HT-29 (cell line): ENCODE measurements at regions not wholly inside any gene's neighbourhood (a gene's known extent, or its start where the extent isn't known, plus 50 kb on each side); places are given as distances from the start of the nearest gene placed in this dataset.

Experiments
- DNase-seq: peaks from one replicate; pipeline ENCODE4 v3.0.0-alpha.2; 2015; ENCODE audit warnings: low spot score

DNA sequence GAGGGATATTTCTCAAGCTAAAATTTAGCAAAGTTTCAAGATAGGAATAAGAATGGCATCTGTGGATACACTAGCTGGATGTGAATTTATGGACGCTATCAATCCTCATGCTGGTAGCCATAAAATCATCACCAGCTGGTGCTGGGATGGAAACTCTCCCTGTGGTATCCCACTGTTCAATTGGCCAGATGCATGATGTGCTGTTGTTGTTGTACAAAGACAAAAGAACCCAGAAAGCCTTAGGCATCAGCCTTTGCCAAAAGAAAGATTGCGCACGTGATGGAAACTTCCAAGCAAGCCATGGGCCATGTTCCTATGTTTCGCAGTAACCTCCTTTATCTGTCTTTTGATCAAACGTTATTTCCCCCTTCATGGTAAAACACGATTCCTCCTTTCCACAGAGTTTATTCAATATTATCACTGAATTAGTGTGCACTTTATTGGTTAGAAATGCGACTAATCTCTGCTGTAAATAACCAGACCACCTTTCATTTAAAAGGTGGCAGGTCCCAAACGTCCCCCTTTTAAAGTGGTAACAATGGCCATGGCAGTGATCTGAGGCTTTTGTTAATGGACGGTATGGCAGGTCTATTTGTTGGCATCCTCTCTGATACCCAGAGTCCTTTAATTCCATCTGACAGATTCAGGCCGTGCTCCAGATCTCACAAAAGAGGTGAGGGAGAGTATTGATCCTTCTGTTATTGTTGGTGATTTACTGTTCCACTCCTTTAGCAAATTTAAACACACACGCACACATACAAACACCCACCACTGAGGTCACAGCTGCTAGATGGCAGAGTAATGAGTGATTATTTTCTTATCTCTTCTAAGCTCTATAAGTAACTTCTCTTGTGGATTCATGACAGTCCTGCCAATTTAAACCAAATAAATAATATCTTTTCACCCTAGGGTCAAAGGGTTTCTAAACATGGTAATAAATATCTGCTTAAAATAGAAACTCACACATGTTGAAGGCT lies 291.2 kb upstream of the KCNMB2 start:
- no peak for DNase-seq

DNA sequence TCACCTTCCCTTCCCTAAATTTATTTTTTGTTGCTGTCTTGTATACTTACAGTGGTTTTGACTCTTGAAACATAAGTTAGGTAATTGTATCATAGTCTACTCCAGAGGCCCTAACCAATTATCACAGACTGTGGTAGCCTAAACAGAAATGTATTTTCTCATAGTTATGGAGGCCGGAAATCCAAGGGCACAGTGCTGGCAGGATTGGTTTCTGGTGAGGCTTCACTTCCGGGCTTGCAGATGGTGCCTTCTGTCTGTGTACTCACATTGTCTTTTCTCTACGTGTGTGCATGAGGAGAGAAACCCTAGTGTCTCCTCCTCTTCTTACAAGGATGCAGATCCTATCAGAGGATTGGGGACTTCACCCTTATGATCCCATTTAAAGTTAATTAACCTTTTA lies 290.2 kb upstream of the KCNMB2 start:
- no peak for DNase-seq

DNA sequence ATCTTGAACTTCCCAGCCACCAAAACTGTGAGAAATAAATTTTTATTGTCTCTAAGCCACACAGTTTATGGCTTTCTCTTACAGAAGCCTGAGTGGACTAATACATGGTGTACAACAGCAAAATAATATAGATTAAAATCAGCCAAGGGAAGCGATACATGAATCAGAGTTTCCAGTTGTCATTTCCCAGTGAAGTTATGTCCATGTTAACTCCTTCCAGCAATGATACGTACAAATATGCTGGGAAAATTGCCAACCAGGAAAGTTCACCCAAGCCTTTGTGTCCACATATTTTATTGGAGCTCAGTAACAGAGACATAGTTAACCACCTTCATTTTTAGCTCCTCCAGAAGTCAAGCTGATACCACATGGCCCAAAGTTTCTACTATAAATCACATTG lies 280.9 kb upstream of the KCNMB2 start:
- peak; percentile 35 for DNase-seq

DNA sequence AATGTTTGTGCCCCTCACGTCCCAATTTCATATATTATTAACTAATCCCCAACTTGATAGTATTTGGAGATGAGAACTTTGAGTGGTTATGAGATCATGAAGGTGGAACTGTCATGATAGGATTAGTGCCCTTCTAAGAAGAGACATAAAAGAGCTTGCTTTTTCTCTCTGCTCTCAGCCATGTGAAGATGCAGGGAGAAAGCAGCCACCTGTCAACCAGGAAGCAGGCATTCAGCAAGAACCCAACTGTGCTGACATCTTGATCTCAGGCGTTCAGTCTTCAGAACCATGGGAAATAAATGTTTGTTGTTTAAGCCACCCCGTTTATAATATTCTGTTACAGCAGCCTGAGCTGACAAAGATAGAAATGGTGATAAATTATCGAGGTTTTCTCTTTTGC lies 278.7 kb upstream of the KCNMB2 start:
- DNase-seq: no peak

DNA sequence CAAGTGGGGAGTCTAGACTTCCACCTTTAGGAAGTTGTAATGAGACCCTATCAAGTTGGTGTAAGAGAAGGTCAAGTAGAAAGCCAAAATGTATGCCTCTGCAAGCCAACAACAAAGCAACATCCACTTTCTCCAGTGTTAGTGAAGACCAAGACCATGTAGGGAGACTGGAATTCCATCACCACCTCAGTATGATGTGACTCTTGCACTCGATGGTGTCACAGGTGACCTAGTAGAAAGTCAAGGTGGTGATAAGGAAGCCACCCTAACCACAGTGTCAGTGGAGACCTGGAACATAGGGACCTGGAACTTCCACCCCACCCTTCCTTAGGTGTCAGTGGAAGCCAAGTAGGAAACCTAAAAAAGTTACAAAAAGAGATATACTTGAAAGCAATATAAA lies 278.1 kb upstream of the KCNMB2 start:
- DNase-seq: no peak

DNA sequence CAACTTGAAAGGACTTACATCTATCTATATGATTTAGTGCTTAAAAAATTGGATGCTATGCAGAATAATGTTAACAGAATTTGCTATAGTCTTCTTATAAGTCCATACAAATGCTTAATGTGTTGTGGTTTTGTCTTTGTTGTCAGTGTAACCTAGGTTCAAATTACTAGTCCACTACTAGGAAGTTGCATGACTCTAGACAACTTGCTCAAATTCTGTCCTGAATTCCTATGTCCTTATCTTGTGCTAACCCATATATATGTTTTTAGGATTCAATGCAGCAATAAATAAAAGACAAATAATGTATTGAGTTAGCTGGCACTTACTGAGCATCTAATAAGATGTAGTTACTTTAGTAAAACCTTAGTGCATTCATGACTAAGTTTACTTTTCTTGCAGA lies 276.5 kb upstream of the KCNMB2 start:
- DNase-seq: no peak

DNA sequence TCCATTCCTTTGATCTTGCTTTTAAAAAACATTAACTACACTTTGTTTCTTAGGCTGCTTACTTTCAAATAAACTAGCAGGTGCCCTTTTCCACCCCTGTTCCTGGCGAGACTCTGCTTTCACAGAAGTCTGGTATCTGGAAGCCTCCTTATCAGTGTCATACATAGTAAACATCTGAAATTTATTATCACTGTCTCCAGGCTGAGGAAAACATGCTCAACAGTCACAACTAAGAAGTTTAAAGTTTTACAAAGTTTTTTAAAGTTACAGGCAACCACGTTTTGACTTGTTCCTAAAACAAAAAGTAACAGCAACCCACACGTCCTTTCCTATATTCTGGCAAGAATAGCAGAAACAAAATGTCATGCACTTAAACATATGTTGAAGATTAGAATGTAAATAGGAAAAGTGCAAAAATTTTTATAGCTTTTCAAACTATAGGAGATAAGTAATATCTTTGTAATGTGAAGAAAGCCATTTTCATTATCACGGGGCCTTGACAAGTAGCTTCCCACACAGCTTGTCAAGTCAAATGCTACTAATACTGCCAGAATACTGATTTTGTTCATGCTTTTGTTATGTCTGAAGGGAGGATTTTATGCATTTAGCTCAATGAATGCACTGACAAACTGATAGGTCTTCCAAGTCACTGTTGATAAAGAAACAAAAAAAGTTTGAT lies 275.2 kb upstream of the KCNMB2 start:
- DNase-seq: no peak

DNA sequence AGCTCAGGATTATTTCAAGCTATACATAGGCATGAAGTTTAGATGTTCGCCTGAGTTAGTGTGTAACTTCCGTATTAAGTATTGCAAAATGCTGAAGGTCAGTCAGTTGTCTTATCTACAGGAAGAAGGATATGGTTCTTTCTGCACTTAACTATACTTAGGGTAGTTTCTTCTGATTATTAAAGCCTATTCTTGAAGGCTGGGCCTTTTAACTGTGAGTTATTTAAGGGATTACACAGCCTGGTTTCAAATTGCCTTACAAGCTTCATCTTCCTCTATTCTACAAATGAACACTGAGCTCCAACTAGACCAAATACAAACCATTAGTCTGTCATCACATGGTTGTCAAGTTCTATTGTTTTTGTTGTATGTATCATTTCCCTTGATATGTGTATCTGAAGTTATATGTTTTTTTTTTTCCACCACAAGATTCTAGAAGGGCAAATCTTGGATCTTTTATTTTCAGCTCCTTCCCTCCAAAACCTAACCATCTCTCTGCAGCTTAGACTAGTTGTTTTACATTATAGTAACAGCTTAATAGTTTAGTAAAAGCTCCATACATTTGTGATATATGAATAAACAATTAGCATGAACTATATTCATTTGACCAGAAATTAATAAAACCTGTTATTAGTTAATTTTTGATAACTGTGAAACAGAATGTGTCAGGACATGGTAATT lies 272.9 kb upstream of the KCNMB2 start:
- no peak for DNase-seq

DNA sequence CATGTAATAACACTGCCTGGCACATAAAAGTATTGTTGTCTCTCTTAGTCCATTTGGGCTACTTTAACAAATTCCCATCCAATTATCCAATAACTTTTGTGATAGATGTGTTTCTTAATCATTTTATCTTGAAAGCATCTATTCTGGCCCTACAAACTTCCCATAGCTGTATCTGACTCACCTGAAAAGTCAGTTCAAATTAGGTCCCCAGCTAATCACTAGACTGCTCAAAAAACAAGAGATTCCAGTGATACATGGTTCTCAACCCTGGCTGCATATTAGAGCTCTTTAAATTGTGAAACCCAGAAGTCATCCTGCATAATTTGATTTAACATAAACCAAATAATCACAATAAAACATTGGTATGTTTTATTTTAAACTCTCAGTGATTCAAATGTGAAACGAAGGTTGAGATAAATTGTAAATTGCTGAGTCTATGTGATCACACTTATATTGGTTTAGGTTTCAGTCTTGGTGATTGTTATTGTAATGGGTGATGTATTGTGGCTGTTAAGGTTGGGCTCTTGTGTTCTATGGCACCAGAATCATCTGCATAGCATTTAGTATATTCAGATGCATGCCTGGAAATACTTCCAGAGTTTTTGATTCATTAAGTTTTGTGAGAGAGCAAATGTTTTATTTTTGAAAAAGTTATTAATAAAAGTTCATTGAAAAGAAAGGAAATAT lies 268.9 kb upstream of the KCNMB2 start:
- DNase-seq: no peak

DNA sequence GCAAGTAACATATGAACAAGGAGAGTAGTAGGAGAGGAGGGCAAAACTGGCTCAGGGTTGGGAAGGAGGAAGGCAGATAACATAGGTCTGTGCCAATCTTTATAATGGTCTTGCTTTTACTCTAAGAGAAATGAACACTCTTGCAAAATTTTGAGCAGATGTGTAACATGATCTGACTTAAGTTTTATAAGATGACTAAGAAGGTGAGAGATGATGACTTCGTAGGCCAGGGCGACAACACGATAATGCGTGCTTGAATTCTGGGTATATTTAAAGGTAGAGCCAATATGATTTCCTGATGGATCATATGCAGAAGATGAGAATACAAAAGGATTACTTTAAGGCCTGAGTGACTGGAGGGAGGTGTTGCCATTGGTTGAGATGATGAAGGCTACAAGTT lies 265.4 kb upstream of the KCNMB2 start:
- DNase-seq: no peak

DNA sequence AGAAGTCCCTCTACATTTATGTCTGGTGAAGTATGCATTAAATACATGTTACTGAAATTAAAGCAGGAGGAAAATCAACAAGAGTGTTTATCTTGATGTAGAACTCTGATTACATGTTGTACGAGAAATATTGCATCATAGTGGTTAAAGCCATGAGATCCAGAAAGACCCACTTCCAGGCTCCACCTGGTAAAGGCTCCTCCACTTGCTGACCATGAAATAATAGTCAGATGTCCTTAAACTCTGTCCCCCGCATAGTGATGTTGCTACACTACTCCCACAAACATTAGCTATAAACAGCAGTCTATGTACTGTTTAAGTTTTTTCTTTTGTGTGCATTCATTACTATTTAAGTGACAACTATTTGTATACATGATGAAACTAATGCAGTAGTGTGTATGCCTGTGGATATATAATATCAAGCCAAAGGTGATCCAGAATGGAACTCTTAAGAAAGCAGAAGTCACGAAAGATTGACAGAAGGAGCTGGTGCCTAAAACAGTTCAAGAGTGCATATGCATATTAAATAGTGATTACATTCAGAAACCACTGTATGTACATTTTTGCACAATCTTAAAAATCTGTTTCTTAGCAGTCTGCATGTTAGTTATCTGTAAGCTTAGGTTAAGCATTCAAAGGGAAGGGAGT lies 264.4 kb upstream of the KCNMB2 start:
- DNase-seq: no peak

DNA sequence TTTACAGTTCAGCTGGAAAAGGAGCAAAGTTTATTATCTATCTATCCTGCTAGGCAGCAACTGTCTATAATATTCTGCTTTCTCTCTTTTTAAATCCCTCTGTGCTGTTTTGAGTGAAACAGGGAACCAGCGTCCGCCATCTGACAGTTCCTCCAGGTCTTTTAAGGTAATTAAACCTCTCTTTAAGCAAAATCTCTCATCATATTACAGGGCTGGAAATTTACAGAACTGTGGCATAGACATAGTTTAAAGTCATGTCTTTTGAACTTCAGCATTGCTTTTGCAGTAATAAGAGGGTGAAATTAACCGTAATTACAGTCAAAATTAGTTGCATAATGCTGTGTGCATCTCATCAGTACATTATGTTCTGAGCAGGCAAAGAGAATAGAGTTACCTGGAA lies 263.4 kb upstream of the KCNMB2 start:
- DNase-seq: no peak

DNA sequence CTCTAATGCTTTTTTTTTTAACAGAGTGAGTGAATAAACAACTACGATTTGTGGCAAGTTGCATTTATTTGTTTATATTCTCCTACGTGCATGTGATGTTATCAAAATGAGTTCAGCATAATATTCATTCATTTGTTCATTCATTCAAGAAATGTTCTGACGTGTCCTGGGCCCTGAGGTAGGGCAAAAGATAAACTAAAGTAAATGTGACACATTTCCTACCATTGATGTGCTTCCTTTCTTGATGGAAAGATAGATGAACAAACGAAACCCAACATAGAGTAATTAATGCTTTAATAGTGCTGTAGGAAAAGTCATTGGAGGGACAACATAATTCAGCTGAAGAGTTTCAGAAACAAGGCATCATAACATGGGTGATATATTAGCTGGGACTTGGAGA lies 261.5 kb upstream of the KCNMB2 start:
- DNase-seq: no peak

DNA sequence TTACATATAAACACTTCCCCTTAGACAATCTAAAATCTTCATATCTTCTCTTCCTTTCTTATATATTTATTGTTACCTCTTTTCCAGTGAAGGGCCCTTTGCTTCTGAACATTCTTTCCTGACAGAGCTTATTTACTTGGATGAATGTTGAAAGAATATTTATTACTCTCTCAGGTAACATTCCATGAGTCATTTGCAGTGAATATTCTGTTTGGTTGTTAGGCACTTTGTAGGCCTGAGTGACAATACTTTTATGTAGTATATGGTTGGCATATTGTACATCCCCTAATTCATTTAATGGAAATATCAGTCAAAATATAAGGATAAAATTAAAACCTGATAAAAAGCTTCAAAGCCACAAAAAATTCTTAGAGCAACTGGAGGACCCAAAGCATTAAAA lies 260.9 kb upstream of the KCNMB2 start:
- DNase-seq: peak; percentile 32

DNA sequence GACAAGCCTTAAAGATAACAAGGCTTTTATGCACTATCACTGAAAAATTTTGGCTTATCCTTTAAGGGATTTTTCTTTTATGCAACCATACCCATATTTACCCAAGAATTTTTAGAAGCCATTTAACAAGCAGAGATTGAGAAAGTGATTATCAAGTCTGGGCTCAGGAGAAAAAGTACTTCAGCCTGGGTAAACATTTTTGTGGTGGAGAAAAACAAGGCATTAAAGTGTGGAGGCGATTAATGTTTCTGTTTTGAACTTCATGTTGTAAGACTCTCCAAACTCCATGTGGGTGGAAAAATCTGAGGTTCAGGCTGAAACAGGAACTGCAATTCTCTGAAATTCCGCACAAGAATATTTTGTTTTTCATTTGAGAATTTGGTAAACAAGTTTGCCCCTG lies 260.4 kb upstream of the KCNMB2 start:
- DNase-seq: peak; percentile 19

DNA sequence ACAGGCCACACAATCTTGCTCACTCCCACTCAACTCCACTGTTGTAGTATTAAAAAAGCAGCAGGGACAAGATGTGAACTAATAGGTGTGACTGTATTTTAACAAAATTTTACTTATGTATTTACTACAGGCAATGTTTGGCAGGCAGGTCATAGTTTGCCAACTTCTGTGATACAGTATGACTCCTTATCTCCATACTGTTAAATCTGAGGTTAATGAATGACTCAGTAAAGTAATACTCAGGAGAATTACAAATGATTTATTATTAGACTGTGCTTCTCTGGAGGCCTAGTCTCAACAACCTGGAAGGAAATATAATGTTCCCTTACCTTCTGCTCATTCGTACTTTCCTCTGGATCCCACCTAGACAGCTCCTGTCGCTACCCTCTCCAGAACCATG lies 258.6 kb upstream of the KCNMB2 start:
- DNase-seq: peak; percentile 32

DNA sequence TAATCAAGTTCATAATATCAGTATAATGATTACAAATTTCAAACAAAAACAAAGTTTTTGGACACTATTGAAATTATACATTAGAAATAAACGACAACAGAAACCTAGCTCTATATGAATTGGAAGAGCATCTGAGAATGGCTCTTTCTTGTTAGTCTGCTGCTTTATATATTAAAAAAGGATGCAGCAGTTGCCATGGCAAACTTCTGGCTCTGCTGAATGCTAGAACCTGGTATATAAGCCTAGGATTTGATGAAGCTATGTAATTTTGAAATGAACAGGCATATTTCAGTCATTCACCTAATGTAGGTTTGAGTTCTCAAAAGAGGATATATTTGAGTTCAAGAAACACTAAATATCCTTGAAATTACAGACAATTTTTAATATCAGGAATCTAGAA lies 252.7 kb upstream of the KCNMB2 start:
- no peak for DNase-seq

DNA sequence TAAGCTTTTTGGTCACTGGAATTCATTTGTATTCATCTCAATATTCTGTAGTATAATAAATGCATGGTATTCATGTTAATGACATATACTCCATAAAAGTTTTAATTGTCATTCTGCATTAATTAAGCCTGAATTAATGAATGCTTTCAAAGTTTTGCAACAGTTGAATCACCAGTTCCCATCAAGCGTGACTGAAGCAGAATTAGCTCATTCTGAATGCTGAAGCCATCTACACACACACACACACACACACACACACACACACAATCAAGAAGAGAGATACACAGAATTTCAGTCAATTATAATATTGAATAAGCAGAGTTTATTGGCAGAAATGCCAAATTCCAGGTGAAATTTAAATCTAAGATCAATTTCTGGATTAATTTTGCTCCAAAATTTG lies 252.1 kb upstream of the KCNMB2 start:
- DNase-seq: no peak

DNA sequence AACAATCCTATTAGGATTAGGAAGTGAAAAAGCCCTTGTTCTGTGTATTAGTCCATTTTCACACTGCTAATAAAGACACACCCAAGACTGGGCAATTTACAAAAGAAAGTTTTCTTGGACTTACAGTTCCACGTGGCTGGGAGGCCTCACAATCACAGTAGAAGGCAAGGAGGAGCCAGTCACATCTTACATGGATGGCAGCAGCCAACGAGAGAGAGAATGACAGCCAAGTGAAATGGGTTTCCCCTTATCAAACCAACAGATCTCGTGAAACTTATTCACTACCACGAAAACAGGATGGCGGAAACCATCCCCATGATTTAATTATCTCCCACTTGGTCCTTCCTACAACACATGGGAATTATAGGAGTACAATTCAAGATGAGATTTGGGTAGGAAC lies 248.2 kb upstream of the KCNMB2 start:
- no peak for DNase-seq

DNA sequence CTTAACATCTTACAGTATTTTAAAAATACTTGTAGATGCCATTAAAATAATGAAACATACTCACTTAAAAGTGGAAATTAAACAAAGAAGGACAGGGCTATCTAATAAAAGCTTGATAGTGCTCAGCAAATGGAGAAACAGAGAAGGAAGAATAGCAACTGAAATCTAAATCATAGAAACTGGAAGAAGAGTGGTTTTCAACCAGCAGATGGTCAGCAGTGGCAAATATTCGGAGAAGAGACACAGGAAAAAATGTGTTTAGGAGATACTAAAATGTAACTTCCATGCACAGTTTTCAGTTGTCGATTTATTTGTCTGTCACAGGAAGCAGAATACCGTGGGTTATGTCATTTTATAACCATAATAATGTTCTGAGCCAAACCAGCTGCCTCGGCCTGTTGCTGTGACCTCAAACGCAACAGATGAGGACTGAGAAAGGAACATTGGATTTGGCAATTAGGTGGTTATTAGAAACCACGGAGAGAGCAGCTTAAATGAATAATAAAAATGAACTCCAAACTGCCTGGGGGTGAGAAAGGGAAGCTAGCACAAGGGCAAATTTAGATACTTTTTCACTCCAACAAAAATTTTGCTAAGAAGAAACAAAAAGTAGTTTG lies 246.6 kb upstream of the KCNMB2 start:
- DNase-seq: no peak
